ENCODE measurements at regions not wholly inside any gene's neighbourhood (a gene's known extent, or its start where the extent isn't known, plus 50 kb on each side); places are given as distances from the start of the nearest gene placed in this dataset.

DNA sequence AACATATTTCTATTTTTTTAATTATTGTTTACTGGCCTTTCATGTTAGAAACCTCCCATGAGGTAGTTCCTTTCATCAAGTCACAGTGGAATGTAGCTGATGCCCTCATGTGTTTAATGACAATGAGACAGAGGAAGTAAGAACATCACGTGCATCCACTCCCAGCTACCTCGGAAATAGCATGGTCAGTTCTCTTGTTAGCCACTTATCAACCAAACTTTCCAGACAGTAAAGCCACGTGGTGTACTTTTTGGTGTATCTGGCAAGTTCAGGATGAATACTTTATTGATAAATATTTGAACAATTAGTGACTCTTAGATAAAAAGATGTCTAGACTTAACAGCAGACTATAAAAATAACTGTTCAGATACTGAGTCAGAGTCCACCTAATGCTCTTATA, 781.7 kb downstream of the MECOM start:
- Histone ChIP-seq H3K27ac (ENCODE audit: low read depth, low read length) (no peak overlapping the region), H3F3A (ENCODE audit: insufficient read depth) (no peaks in the 10 kb centered on the region), H4K20me1 (ENCODE audit: low read depth, low read length) (no peaks in the 10 kb centered on the region), H2AFZ (ENCODE audit: low read depth, low read length, severe bottlenecking) (no peak overlapping the region), H3K9me3 (ENCODE audit: insufficient read depth, low read length) (no peaks in the 10 kb centered on the region), H3K79me2 (ENCODE audit: insufficient read depth, low read length) (no peaks in the 10 kb centered on the region), H3K9me2 (replicated peaks; ENCODE audit: insufficient read depth, low read length) (no peaks in the 10 kb centered on the region), H3K27me3 (ENCODE audit: low read length) (no peaks in the 10 kb centered on the region), H3K9ac (ENCODE audit: low read length) (no peak overlapping the region), H3K4me2 (ENCODE audit: low read depth, low read length, poor library complexity, severe bottlenecking) (no peak overlapping the region), H3K4me3 (ENCODE audit: insufficient read depth, low read length, poor library complexity, severe bottlenecking) (no peak overlapping the region), H3K36me3 (ENCODE audit: low read length) (no peaks in the 10 kb centered on the region)
- TF ChIP-seq EZH2phosphoT487 (conservative IDR thresholded peaks at IDR 0.05; ENCODE audit: low read length): no peak
- TF ChIP-seq, protein P1, sequence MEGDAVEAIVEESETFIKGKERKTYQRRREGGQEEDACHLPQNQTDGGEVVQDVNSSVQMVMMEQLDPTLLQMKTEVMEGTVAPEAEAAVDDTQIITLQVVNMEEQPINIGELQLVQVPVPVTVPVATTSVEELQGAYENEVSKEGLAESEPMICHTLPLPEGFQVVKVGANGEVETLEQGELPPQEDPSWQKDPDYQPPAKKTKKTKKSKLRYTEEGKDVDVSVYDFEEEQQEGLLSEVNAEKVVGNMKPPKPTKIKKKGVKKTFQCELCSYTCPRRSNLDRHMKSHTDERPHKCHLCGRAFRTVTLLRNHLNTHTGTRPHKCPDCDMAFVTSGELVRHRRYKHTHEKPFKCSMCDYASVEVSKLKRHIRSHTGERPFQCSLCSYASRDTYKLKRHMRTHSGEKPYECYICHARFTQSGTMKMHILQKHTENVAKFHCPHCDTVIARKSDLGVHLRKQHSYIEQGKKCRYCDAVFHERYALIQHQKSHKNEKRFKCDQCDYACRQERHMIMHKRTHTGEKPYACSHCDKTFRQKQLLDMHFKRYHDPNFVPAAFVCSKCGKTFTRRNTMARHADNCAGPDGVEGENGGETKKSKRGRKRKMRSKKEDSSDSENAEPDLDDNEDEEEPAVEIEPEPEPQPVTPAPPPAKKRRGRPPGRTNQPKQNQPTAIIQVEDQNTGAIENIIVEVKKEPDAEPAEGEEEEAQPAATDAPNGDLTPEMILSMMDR (IDR thresholded peaks at IDR 0.05; ENCODE audit: insufficient read depth, low read length, poor library complexity, severe bottlenecking): no peak

DNA sequence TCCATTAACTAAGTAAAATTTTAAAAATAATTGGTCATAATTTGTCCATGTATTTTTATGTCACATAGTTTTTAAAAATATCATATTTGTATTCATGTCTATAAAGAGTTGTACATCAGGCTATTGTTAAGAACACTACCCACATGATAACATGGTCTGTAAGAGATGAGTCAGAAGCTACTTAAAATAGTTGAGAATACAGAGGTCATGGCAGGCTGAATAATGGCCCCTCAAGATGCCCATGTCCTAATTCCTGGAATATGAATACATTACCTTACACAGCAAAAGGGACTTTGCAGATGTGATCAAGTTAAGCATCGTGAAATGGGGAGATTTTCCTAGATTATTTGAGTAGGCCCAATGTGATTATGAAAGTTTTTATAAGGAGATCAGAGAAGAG, 782.9 kb upstream of the GOLIM4 start:
- no peaks in the 10 kb centered on the region for H3K36me3 ChIP-seq (ENCODE audit: low read length)
- H3K27ac ChIP-seq (ENCODE audit: low read depth, low read length): no peak overlapping the region
- H3K4me2 ChIP-seq (ENCODE audit: low read depth, low read length, poor library complexity, severe bottlenecking): no peak overlapping the region
- no peak overlapping the region for H2AFZ ChIP-seq (ENCODE audit: low read depth, low read length, severe bottlenecking)
- no peak overlapping the region for H3K9ac ChIP-seq (ENCODE audit: low read length)
- H3K27me3 ChIP-seq (ENCODE audit: low read length): no peaks in the 10 kb centered on the region
- H3K79me2 ChIP-seq (ENCODE audit: insufficient read depth, low read length): no peaks in the 10 kb centered on the region
- H4K20me1 ChIP-seq (ENCODE audit: low read depth, low read length): no peaks in the 10 kb centered on the region
- H3K4me3 ChIP-seq (ENCODE audit: insufficient read depth, low read length, poor library complexity, severe bottlenecking): no peak overlapping the region
- TF ChIP-seq, protein P1 (IDR thresholded peaks at IDR 0.05; ENCODE audit: insufficient read depth, low read length, poor library complexity, severe bottlenecking): no peak
- TF ChIP-seq EZH2phosphoT487 (conservative IDR thresholded peaks at IDR 0.05; ENCODE audit: low read length): no peak
- no peaks in the 10 kb centered on the region for H3F3A ChIP-seq (ENCODE audit: insufficient read depth)
- no peaks in the 10 kb centered on the region for H3K9me2 ChIP-seq (replicated peaks; ENCODE audit: insufficient read depth, low read length)
- H3K9me3 ChIP-seq (ENCODE audit: insufficient read depth, low read length): no peaks in the 10 kb centered on the region

DNA sequence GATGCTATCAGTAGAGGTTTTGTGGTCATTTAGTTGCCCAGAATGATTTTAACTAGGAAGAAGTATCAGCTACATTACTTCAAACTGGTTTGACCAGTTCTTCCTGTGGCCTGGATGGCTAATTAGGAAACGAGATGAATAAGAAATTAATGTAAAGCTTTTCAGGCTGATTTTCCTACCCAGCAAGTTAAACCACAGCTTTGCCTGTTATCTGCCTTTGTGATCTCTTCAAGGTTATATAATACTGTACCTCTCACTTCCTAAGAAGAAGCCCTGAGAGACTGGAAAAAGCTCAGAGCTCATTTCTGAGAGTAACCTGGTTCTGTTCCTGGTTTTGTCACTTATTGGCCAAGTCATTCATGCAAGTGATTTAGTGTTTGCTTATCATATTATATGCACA, 782.2 kb upstream of the GOLIM4 start:
- Histone ChIP-seq H3K27me3 (ENCODE audit: low read length) (no peaks in the 10 kb centered on the region), H4K20me1 (ENCODE audit: low read depth, low read length) (no peaks in the 10 kb centered on the region), H3K9ac (ENCODE audit: low read length) (no peak overlapping the region), H3K36me3 (ENCODE audit: low read length) (no peaks in the 10 kb centered on the region), H3K27ac (ENCODE audit: low read depth, low read length) (no peak overlapping the region), H2AFZ (ENCODE audit: low read depth, low read length, severe bottlenecking) (no peak overlapping the region), H3F3A (ENCODE audit: insufficient read depth) (no peaks in the 10 kb centered on the region), H3K4me2 (ENCODE audit: low read depth, low read length, poor library complexity, severe bottlenecking) (no peak overlapping the region), H3K4me3 (ENCODE audit: insufficient read depth, low read length, poor library complexity, severe bottlenecking) (no peak overlapping the region), H3K79me2 (ENCODE audit: insufficient read depth, low read length) (no peaks in the 10 kb centered on the region), H3K9me2 (replicated peaks; ENCODE audit: insufficient read depth, low read length) (no peaks in the 10 kb centered on the region), H3K9me3 (ENCODE audit: insufficient read depth, low read length) (no peaks in the 10 kb centered on the region)
- TF ChIP-seq EZH2phosphoT487 (conservative IDR thresholded peaks at IDR 0.05; ENCODE audit: low read length): no peak
- TF ChIP-seq, protein P1 (IDR thresholded peaks at IDR 0.05; ENCODE audit: insufficient read depth, low read length, poor library complexity, severe bottlenecking): no peak
